IMR-90 (cell line): ENCODE measurements at regions not wholly inside any gene's neighbourhood (a gene's known extent, or its start where the extent isn't known, plus 50 kb on each side); places are given as distances from the start of the nearest gene placed in this dataset.

Source experiments
- BHLHE40 ChIP-seq: fragments of 150-350 bp; IDR thresholded peaks from 2 replicates; pipeline ENCODE4 v1.6.1; 2016; ENCODE audit warnings: mild to moderate bottlenecking, low read depth, low read length
- CEBPB ChIP-seq: IDR thresholded peaks from 2 replicates; pipeline ENCODE4 v1.6.1; 2012; ENCODE audit warnings: low read depth, low read length, improper control_type of control experiment
- MAZ ChIP-seq: IDR thresholded peaks from 2 replicates; pipeline ENCODE4 v1.6.1; 2012; ENCODE audit warnings: low read depth, mild to moderate bottlenecking, low read length, improper control_type of control experiment, moderate library complexity, borderline replicate concordance
- MXI1 ChIP-seq: IDR thresholded peaks from 2 replicates; pipeline ENCODE4 v1.6.1; 2012; ENCODE audit warnings: low read depth, mild to moderate bottlenecking, low read length, moderate library complexity, borderline replicate concordance
- POLR2A ChIP-seq: IDR thresholded peaks from 2 replicates; pipeline ENCODE4 v1.6.1; 2012; ENCODE audit warnings: mild to moderate bottlenecking, low read depth, low read length
- RAD21 ChIP-seq: IDR thresholded peaks from 2 replicates; pipeline ENCODE4 v1.6.1; 2012; ENCODE audit warnings: low read length, improper control_type of control experiment
- SMC3 ChIP-seq: fragments of 150-350 bp; IDR thresholded peaks from 2 replicates; pipeline ENCODE4 v1.6.1; 2016; ENCODE audit warnings: low read depth, mild to moderate bottlenecking, antibody characterized with exemption, low read length, moderate library complexity
- TF ChIP-seq, protein P1 (sequence below): conservative IDR thresholded peaks from 2 replicates; pipeline ENCODE4 v1.5.1; 2012; ENCODE audit warnings: mild to moderate bottlenecking, low read depth, low read length, improper control_type of control experiment
- TF ChIP-seq, protein P2 (sequence below): fragments of 150-350 bp; IDR thresholded peaks from 2 replicates; pipeline ENCODE4 v1.6.1; 2016; ENCODE audit warnings: low read depth, mild to moderate bottlenecking, low read length, moderate library complexity, borderline replicate concordance
- TF ChIP-seq, protein P3 (sequence below): fragments of 150-350 bp; IDR thresholded peaks from 2 replicates; pipeline ENCODE4 v1.6.1; 2017; ENCODE audit warnings: mild to moderate bottlenecking, antibody characterized with exemption, low read length, low read depth

DNA sequence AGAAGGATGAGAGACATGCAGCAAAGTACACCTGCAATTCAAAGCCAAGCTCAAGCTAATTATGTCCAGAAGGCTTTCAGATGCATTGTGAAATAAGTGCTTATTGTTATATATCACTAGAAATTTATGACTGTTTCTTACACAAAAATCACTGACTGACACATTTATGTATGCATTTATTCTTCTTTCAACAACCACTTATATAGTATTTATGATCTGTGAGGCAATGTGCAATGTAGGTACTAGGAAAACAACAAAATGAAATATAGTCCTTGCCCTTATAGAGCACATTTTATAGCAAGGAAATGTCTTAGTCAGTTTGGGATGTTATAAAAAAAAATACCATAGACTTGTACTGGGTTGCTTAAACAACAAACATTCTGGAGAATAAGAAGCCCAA, 167.6 kb downstream of the YIPF5 start:
- TF ChIP-seq, protein P1, sequence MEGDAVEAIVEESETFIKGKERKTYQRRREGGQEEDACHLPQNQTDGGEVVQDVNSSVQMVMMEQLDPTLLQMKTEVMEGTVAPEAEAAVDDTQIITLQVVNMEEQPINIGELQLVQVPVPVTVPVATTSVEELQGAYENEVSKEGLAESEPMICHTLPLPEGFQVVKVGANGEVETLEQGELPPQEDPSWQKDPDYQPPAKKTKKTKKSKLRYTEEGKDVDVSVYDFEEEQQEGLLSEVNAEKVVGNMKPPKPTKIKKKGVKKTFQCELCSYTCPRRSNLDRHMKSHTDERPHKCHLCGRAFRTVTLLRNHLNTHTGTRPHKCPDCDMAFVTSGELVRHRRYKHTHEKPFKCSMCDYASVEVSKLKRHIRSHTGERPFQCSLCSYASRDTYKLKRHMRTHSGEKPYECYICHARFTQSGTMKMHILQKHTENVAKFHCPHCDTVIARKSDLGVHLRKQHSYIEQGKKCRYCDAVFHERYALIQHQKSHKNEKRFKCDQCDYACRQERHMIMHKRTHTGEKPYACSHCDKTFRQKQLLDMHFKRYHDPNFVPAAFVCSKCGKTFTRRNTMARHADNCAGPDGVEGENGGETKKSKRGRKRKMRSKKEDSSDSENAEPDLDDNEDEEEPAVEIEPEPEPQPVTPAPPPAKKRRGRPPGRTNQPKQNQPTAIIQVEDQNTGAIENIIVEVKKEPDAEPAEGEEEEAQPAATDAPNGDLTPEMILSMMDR, result no peak
- TF ChIP-seq, protein P2, sequence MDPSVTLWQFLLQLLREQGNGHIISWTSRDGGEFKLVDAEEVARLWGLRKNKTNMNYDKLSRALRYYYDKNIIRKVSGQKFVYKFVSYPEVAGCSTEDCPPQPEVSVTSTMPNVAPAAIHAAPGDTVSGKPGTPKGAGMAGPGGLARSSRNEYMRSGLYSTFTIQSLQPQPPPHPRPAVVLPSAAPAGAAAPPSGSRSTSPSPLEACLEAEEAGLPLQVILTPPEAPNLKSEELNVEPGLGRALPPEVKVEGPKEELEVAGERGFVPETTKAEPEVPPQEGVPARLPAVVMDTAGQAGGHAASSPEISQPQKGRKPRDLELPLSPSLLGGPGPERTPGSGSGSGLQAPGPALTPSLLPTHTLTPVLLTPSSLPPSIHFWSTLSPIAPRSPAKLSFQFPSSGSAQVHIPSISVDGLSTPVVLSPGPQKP, result no peak
- TF ChIP-seq SMC3 (no peak), POLR2A (no peak), MAZ (no peak), BHLHE40 (no peak), CEBPB (no peak), MXI1 (no peak), RAD21 (no peak)
- TF ChIP-seq, protein P3, sequence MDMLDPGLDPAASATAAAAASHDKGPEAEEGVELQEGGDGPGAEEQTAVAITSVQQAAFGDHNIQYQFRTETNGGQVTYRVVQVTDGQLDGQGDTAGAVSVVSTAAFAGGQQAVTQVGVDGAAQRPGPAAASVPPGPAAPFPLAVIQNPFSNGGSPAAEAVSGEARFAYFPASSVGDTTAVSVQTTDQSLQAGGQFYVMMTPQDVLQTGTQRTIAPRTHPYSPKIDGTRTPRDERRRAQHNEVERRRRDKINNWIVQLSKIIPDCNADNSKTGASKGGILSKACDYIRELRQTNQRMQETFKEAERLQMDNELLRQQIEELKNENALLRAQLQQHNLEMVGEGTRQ, result no peak
